ENCODE measurements at regions not wholly inside any gene's neighbourhood (a gene's known extent, or its start where the extent isn't known, plus 50 kb on each side); places are given as distances from the start of the nearest gene placed in this dataset.

GRCh38 chr11:29312812-29313211 lies 704.0 kb downstream of the KCNA4 start:
- no peak for TF ChIP-seq CTCF (IDR thresholded peaks at IDR 0.05)
- H3K9me3 Mint-ChIP-seq, result no peaks in the 10 kb centered on the region
- no peak overlapping the region for H3K4me3 Mint-ChIP-seq
- ChIA-PET POLR2A (no interaction called here), CTCF (no interaction called here)
- ATAC-seq (ENCODE audit: low read depth), result no peak
- no peaks in the 10 kb centered on the region for H3K36me3 Mint-ChIP-seq (ENCODE audit: low read depth)
- no peaks in the 10 kb centered on the region for H3K27me3 Mint-ChIP-seq
- no peak overlapping the region for H3K27ac Mint-ChIP-seq
- no peaks in the 10 kb centered on the region for H3K4me1 Mint-ChIP-seq
- intact Hi-C loops (cut with micrococcal nuclease), result no loop called here
- no peak for DNase-seq

- intact Hi-C loops (cut with micrococcal nuclease), result no loop called here
- CTCF ChIA-PET, result no interaction called here
These were observed 706.0 kb downstream of the KCNA4 start for GRCh38 chr11:29310725-29311342.

GRCh38 chr11:29309992-29310391 lies 706.8 kb downstream of the KCNA4 start:
- ChIA-PET CTCF (no interaction called here), POLR2A (no interaction called here)
- Mint-ChIP-seq H3K4me1 (no peaks in the 10 kb centered on the region), H3K27me3 (no peaks in the 10 kb centered on the region), H3K36me3 (ENCODE audit: low read depth) (no peaks in the 10 kb centered on the region), H3K4me3 (no peak overlapping the region), H3K9me3 (no peaks in the 10 kb centered on the region), H3K27ac (no peak overlapping the region)
- TF ChIP-seq CTCF (IDR thresholded peaks at IDR 0.05), result no peak
- no peak for ATAC-seq (ENCODE audit: low read depth)
- intact Hi-C loops (cut with micrococcal nuclease), result no loop called here
- no peak for DNase-seq

More at GRCh38 chr11:29310725-29311342, 706.0 kb downstream of the KCNA4 start:
- POLR2A ChIA-PET, result no interaction called here
- DNase-seq, result no peak
- no peaks in the 10 kb centered on the region for H3K27me3 Mint-ChIP-seq
- ATAC-seq (ENCODE audit: low read depth), result no peak
- no peaks in the 10 kb centered on the region for H3K4me1 Mint-ChIP-seq
- H3K27ac Mint-ChIP-seq, result no peak overlapping the region
- no peaks in the 10 kb centered on the region for H3K9me3 Mint-ChIP-seq
- TF ChIP-seq CTCF (IDR thresholded peaks at IDR 0.05), result no peak
- H3K4me3 Mint-ChIP-seq, result no peak overlapping the region
- H3K36me3 Mint-ChIP-seq (ENCODE audit: low read depth), result no peaks in the 10 kb centered on the region

- ChIA-PET POLR2A (no interaction called here), CTCF (no interaction called here)
- no peaks in the 10 kb centered on the region for H3K4me1 Mint-ChIP-seq
- no peaks in the 10 kb centered on the region for H3K36me3 Mint-ChIP-seq (ENCODE audit: low read depth)
- H3K27me3 Mint-ChIP-seq, result no peaks in the 10 kb centered on the region
- no peak for TF ChIP-seq CTCF (IDR thresholded peaks at IDR 0.05)
- intact Hi-C loops (cut with micrococcal nuclease), result no loop called here
- no peak overlapping the region for H3K4me3 Mint-ChIP-seq
- H3K27ac Mint-ChIP-seq, result no peak overlapping the region
- ATAC-seq (ENCODE audit: low read depth), result no peak
- no peak for DNase-seq
- H3K9me3 Mint-ChIP-seq, result peaks cover 7% of the 10 kb centered on the region
These were observed 710.3 kb downstream of the KCNA4 start for GRCh38 chr11:29306527-29306926.

- DNase-seq (no peak), ATAC-seq (ENCODE audit: low read depth) (no peak)
- no peaks in the 10 kb centered on the region for H3K36me3 Mint-ChIP-seq (ENCODE audit: low read depth)
- POLR2A ChIA-PET, result no interaction called here
- no peak overlapping the region for H3K27ac Mint-ChIP-seq
- H3K27me3 Mint-ChIP-seq, result no peaks in the 10 kb centered on the region
- no peak for TF ChIP-seq CTCF (IDR thresholded peaks at IDR 0.05)
- no peak overlapping the region for H3K4me3 Mint-ChIP-seq
- intact Hi-C loops (cut with micrococcal nuclease), result no loop called here
- CTCF ChIA-PET, result no interaction called here
- H3K4me1 Mint-ChIP-seq, result no peaks in the 10 kb centered on the region
- H3K9me3 Mint-ChIP-seq, result peaks cover 7% of the 10 kb centered on the region
These were observed 711.2 kb downstream of the KCNA4 start for GRCh38 chr11:29305456-29306232.
